Stimulated activated naive B cell treated with anti-CD40 and anti-IgM and Interleukin-4, amounts not matched to agents 10 μg/mL and 1 μg/mL and 100 μg/mL, for 72 hours (primary cell): ENCODE measurements at regions not wholly inside any gene's neighbourhood (a gene's known extent, or its start where the extent isn't known, plus 50 kb on each side); places are given as distances from the start of the nearest gene placed in this dataset.

ENCODE experiments used
- ATAC-seq, 2 donors: fragments of 150-1000 bp; cut with Tn5 transposase; replicated peaks; 2 replicates each; pipeline ENCODE4 v1.10.0; 2021; ENCODE audit warnings: moderate library complexity in 1 of 2
- DNase-seq: peaks from one replicate; pipeline ENCODE4 v3.0.0; 2021
- H3K27ac Mint-ChIP-seq: one replicate; pipeline ENCODE4 v1.8.0; 2022; ENCODE audit warnings: mild to moderate bottlenecking, mixed read lengths
- H3K27me3 Mint-ChIP-seq, 2 donors: one replicate each; pipeline ENCODE4 v1.8.0; 2022; ENCODE audit warnings: mixed read lengths in 2 of 2
- H3K36me3 Mint-ChIP-seq, 2 donors: one replicate each; pipeline ENCODE4 v1.8.0; 2022; ENCODE audit warnings: mixed read lengths in 2 of 2, mild to moderate bottlenecking in 1 of 2
- H3K4me1 Mint-ChIP-seq, 2 donors: one replicate each; pipeline ENCODE4 v1.8.0; 2022; ENCODE audit warnings: mixed read lengths in 2 of 2, mild to moderate bottlenecking in 1 of 2
- H3K4me3 Mint-ChIP-seq, 2 donors: one replicate each; pipeline ENCODE4 v1.8.0; 2022; ENCODE audit warnings: mild to moderate bottlenecking in 2 of 2, mixed read lengths in 2 of 2, moderate library complexity in 1 of 2
- H3K9me3 Mint-ChIP-seq, 2 donors: one replicate each; pipeline ENCODE4 v1.8.0; 2022; ENCODE audit warnings: mixed read lengths in 2 of 2, mild to moderate bottlenecking in 1 of 2

GRCh38 chr14:55893705-55894104 lies 224.5 kb upstream of the PELI2 start:
- Mint-ChIP-seq H3K36me3 (no peaks in the 10 kb centered on the region), H3K27ac (no peak overlapping the region), H3K9me3 (no peaks in the 10 kb centered on the region), H3K4me1 (no peaks in the 10 kb centered on the region), H3K4me3 (no peak overlapping the region), H3K27me3 (peaks cover 0 to 5% of the 10 kb centered on the region in 2 donors)
- ATAC-seq (no peak), DNase-seq (no peak)

- Mint-ChIP-seq H3K27ac (no peak overlapping the region), H3K36me3 (no peaks in the 10 kb centered on the region), H3K4me3 (no peak overlapping the region), H3K9me3 (no peaks in the 10 kb centered on the region), H3K4me1 (no peaks in the 10 kb centered on the region), H3K27me3 (no peaks in the 10 kb centered on the region)
- DNase-seq: no peak
- no peak for ATAC-seq
Observed at GRCh38 chr14:55897031-55897430, 221.2 kb upstream of the PELI2 start.

GRCh38 chr14:55898938-55899337 lies 219.3 kb upstream of the PELI2 start:
- DNase-seq (no peak), ATAC-seq (no peak)
- no peaks in the 10 kb centered on the region for H3K27me3 Mint-ChIP-seq
- no peaks in the 10 kb centered on the region for H3K4me1 Mint-ChIP-seq
- H3K36me3 Mint-ChIP-seq: no peaks in the 10 kb centered on the region
- no peak overlapping the region for H3K4me3 Mint-ChIP-seq
- H3K27ac Mint-ChIP-seq: no peak overlapping the region
- H3K9me3 Mint-ChIP-seq: no peaks in the 10 kb centered on the region

GRCh38 chr14:55899531-55899930 lies 218.7 kb upstream of the PELI2 start:
- H3K4me1 Mint-ChIP-seq: no peaks in the 10 kb centered on the region
- DNase-seq: no peak
- H3K27me3 Mint-ChIP-seq: no peaks in the 10 kb centered on the region

GRCh38 chr14:55900749-55901148 lies 217.5 kb upstream of the PELI2 start:
- H3K4me3 Mint-ChIP-seq: no peak overlapping the region
- H3K27me3 Mint-ChIP-seq: no peaks in the 10 kb centered on the region
- no peak for ATAC-seq
- H3K36me3 Mint-ChIP-seq: no peaks in the 10 kb centered on the region
- H3K27ac Mint-ChIP-seq: no peak overlapping the region
- H3K9me3 Mint-ChIP-seq: no peaks in the 10 kb centered on the region
- H3K4me1 Mint-ChIP-seq: no peaks in the 10 kb centered on the region
- DNase-seq: no peak

More at GRCh38 chr14:55899531-55899930, 218.7 kb upstream of the PELI2 start:
- no peaks in the 10 kb centered on the region for H3K36me3 Mint-ChIP-seq
- H3K27ac Mint-ChIP-seq: no peak overlapping the region
- ATAC-seq: no peak
- no peaks in the 10 kb centered on the region for H3K9me3 Mint-ChIP-seq
- H3K4me3 Mint-ChIP-seq: no peak overlapping the region

GRCh38 chr14:55901291-55901690 lies 216.9 kb upstream of the PELI2 start:
- Mint-ChIP-seq H3K4me1 (no peaks in the 10 kb centered on the region), H3K27me3 (no peaks in the 10 kb centered on the region), H3K36me3 (no peaks in the 10 kb centered on the region), H3K4me3 (no peak overlapping the region), H3K9me3 (no peaks in the 10 kb centered on the region), H3K27ac (no peak overlapping the region)
- DNase-seq: no peak
- ATAC-seq: no peak

GRCh38 chr14:55902241-55902640 lies 216.0 kb upstream of the PELI2 start:
- Mint-ChIP-seq H3K36me3 (no peaks in the 10 kb centered on the region), H3K27ac (no peak overlapping the region), H3K9me3 (no peaks in the 10 kb centered on the region), H3K4me1 (no peaks in the 10 kb centered on the region), H3K27me3 (no peaks in the 10 kb centered on the region), H3K4me3 (no peak overlapping the region)
- no peak for DNase-seq
- no peak for ATAC-seq

GRCh38 chr14:55904086-55904485 lies 214.1 kb upstream of the PELI2 start:
- no peak for ATAC-seq
- DNase-seq: no peak
- Mint-ChIP-seq H3K36me3 (no peaks in the 10 kb centered on the region), H3K27ac (no peak overlapping the region), H3K4me3 (no peak overlapping the region), H3K4me1 (no peaks in the 10 kb centered on the region), H3K9me3 (no peaks in the 10 kb centered on the region), H3K27me3 (no peaks in the 10 kb centered on the region)

- no peak for DNase-seq
- ATAC-seq: no peak
- Mint-ChIP-seq H3K4me3 (no peak overlapping the region), H3K27ac (no peak overlapping the region), H3K9me3 (no peaks in the 10 kb centered on the region), H3K27me3 (peaks cover 6 to 11% of the 10 kb centered on the region in 2 donors), H3K4me1 (no peaks in the 10 kb centered on the region), H3K36me3 (no peaks in the 10 kb centered on the region)
Observed at GRCh38 chr14:55908106-55908505, 210.1 kb upstream of the PELI2 start.

GRCh38 chr14:55909879-55910278 lies 208.3 kb upstream of the PELI2 start:
- ATAC-seq: no peak
- H3K36me3 Mint-ChIP-seq: no peaks in the 10 kb centered on the region

GRCh38 chr14:55910601-55911243 lies 207.5 kb upstream of the PELI2 start:
- H3K36me3 Mint-ChIP-seq: no peaks in the 10 kb centered on the region
- no peaks in the 10 kb centered on the region for H3K4me1 Mint-ChIP-seq
- H3K9me3 Mint-ChIP-seq: no peaks in the 10 kb centered on the region
- no peak for ATAC-seq
- H3K27ac Mint-ChIP-seq: no peak overlapping the region
- no peak for DNase-seq
- H3K27me3 Mint-ChIP-seq: peaks cover 18% of the 10 kb centered on the region in 2 donors
- no peak overlapping the region for H3K4me3 Mint-ChIP-seq

More at GRCh38 chr14:55909879-55910278, 208.3 kb upstream of the PELI2 start:
- Mint-ChIP-seq H3K9me3 (no peaks in the 10 kb centered on the region), H3K27me3 (peaks cover 17% of the 10 kb centered on the region in 2 donors), H3K27ac (no peak overlapping the region), H3K4me3 (no peak overlapping the region), H3K4me1 (no peaks in the 10 kb centered on the region)
- no peak for DNase-seq

GRCh38 chr14:55911776-55912175 lies 206.4 kb upstream of the PELI2 start:
- Mint-ChIP-seq H3K27ac (no peak overlapping the region), H3K36me3 (no peaks in the 10 kb centered on the region), H3K27me3 (peaks cover 25 to 29% of the 10 kb centered on the region in 2 donors), H3K9me3 (peaks cover 3 to 4% of the 10 kb centered on the region in 2 donors), H3K4me1 (no peaks in the 10 kb centered on the region), H3K4me3 (no peak overlapping the region)
- ATAC-seq: no peak
- no peak for DNase-seq

GRCh38 chr14:55912344-55912743 lies 205.9 kb upstream of the PELI2 start:
- H3K4me3 Mint-ChIP-seq: no peak overlapping the region
- ATAC-seq (no peak), DNase-seq (no peak)
- no peak overlapping the region for H3K27ac Mint-ChIP-seq
- no peaks in the 10 kb centered on the region for H3K36me3 Mint-ChIP-seq
- peaks cover 3 to 4% of the 10 kb centered on the region in 2 donors for H3K9me3 Mint-ChIP-seq
- H3K4me1 Mint-ChIP-seq: no peaks in the 10 kb centered on the region
- peaks cover 31 to 34% of the 10 kb centered on the region in 2 donors for H3K27me3 Mint-ChIP-seq

GRCh38 chr14:55913324-55914025 lies 204.7 kb upstream of the PELI2 start:
- no peak for DNase-seq
- Mint-ChIP-seq H3K36me3 (no peaks in the 10 kb centered on the region), H3K4me1 (no peaks in the 10 kb centered on the region), H3K4me3 (no peak overlapping the region), H3K27ac (no peak overlapping the region), H3K27me3 (peaks cover 36 to 39% of the 10 kb centered on the region in 2 donors), H3K9me3 (peaks cover 3 to 4% of the 10 kb centered on the region in 2 donors)
- no peak for ATAC-seq

GRCh38 chr14:55914771-55915170 lies 203.4 kb upstream of the PELI2 start:
- Mint-ChIP-seq H3K4me1 (no peaks in the 10 kb centered on the region), H3K4me3 (no peak overlapping the region), H3K27ac (no peak overlapping the region), H3K9me3 (peaks cover 3 to 4% of the 10 kb centered on the region in 2 donors), H3K36me3 (no peaks in the 10 kb centered on the region), H3K27me3 (peaks cover 36 to 43% of the 10 kb centered on the region in 2 donors)
- ATAC-seq: no peak
- DNase-seq: no peak
